HEK293 (cell line): ENCODE measurements at regions not wholly inside any gene's neighbourhood (a gene's known extent, or its start where the extent isn't known, plus 50 kb on each side); places are given as distances from the start of the nearest gene placed in this dataset.

ENCODE experiments used
- MEIS1 ChIP-seq: sonication (generic); formaldehyde crosslinking; IDR thresholded peaks from 2 replicates; pipeline ENCODE4 v1.8.1; 2022; ENCODE audit warnings: missing genetic modification reagents, mild to moderate bottlenecking, borderline replicate concordance
- ZBTB21 ChIP-seq: fragments of 450-650 bp; formaldehyde crosslinking; IDR thresholded peaks from 2 replicates; pipeline ENCODE4 v1.5.1; 2017; ENCODE audit warnings: missing biosample characterization, missing genetic modification characterization
- ZEB2 ChIP-seq: fragments of 450-650 bp; formaldehyde crosslinking; IDR thresholded peaks from 2 replicates; pipeline ENCODE4 v1.5.1; 2016; ENCODE audit warnings: missing biosample characterization, missing genetic modification characterization
- ZFP37 ChIP-seq: fragments of 450-650 bp; formaldehyde crosslinking; IDR thresholded peaks from 2 replicates; pipeline ENCODE4 v1.5.1; 2016; ENCODE audit warnings: missing biosample characterization, missing genetic modification characterization
- ZNF121 ChIP-seq: fragments of 450-650 bp; formaldehyde crosslinking; IDR thresholded peaks from 2 replicates; pipeline ENCODE4 v1.5.1; 2016; ENCODE audit warnings: missing biosample characterization, missing genetic modification characterization
- ZNF48 ChIP-seq: fragments of 450-650 bp; formaldehyde crosslinking; IDR thresholded peaks from 2 replicates; pipeline ENCODE4 v1.5.1; 2016; ENCODE audit warnings: missing biosample characterization, missing genetic modification characterization
- TF ChIP-seq, protein P1 (sequence below): fragments of 450-650 bp; formaldehyde crosslinking; IDR thresholded peaks from 2 replicates; pipeline ENCODE4 v1.5.1; 2016; ENCODE audit warnings: missing biosample characterization, missing genetic modification characterization
- TF ChIP-seq, protein P2 (sequence below): fragments of 450-650 bp; formaldehyde crosslinking; IDR thresholded peaks from 2 replicates; pipeline ENCODE4 v1.5.1; 2016; ENCODE audit warnings: missing biosample characterization, missing genetic modification characterization

DNA sequence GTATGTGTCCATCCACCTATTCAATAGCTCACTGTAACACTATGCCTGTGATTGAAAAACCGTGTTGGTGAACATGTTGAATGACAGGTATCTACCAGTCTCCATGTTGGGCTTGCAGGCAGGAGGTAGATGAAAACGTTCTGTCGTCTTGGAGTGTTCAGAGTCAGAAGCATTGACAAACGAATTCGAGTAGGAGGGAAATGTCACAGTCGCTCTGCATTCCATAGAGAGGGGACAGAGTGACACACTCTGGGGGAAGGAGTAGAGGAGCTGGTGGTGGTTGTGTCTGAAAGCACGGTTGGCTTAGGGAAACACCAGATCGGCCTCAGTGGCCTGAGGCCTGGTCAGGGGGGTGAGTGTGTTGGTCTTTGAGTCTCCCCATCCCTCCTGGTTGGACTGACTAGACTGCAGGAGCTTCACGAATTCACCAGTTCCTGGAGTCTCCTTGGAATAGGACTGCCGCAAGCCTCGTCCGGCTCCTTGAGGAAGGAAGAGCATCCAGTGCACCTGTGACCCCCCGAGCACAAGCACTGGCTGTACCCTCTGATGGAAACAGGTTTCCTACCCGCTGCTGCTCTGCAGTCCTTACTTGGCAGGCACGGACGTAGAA lies 105.0 kb upstream of the C1QTNF9B start:
- TF ChIP-seq MEIS1 (no peak), ZBTB21 (tag by site-specific recombination) (no peak), ZEB2 (no peak), ZNF48 (tag by site-specific recombination) (no peak), ZNF121 (no peak), ZFP37 (tag by site-specific recombination) (no peak)
- TF ChIP-seq, protein P1, sequence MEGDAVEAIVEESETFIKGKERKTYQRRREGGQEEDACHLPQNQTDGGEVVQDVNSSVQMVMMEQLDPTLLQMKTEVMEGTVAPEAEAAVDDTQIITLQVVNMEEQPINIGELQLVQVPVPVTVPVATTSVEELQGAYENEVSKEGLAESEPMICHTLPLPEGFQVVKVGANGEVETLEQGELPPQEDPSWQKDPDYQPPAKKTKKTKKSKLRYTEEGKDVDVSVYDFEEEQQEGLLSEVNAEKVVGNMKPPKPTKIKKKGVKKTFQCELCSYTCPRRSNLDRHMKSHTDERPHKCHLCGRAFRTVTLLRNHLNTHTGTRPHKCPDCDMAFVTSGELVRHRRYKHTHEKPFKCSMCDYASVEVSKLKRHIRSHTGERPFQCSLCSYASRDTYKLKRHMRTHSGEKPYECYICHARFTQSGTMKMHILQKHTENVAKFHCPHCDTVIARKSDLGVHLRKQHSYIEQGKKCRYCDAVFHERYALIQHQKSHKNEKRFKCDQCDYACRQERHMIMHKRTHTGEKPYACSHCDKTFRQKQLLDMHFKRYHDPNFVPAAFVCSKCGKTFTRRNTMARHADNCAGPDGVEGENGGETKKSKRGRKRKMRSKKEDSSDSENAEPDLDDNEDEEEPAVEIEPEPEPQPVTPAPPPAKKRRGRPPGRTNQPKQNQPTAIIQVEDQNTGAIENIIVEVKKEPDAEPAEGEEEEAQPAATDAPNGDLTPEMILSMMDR (tag by site-specific recombination) = no peak
- TF ChIP-seq, protein P2, sequence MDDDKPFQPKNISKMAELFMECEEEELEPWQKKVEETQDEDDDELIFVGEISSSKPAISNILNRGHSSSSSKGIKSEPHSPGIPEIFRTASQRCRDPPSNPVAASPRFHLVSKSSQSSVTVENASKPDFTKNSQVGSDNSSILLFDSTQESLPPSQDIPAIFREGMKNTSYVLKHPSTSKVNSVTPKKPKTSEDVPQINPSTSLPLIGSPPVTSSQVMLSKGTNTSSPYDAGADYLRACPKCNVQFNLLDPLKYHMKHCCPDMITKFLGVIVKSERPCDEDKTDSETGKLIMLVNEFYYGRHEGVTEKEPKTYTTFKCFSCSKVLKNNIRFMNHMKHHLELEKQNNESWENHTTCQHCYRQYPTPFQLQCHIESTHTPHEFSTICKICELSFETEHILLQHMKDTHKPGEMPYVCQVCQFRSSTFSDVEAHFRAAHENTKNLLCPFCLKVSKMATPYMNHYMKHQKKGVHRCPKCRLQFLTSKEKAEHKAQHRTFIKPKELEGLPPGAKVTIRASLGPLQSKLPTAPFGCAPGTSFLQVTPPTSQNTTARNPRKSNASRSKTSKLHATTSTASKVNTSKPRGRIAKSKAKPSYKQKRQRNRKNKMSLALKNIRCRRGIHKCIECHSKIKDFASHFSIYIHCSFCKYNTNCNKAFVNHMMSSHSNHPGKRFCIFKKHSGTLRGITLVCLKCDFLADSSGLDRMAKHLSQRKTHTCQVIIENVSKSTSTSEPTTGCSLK (tag by site-specific recombination) = no peak
